H1 (cell line): ENCODE measurements at regions not wholly inside any gene's neighbourhood (a gene's known extent, or its start where the extent isn't known, plus 50 kb on each side); places are given as distances from the start of the nearest gene placed in this dataset.
"Not testable (repeated sequence)": the region's sequence is repeated elsewhere in the genome, so short reads cannot be mapped to it uniquely, and the experiment has no call there.

ENCODE experiments used
- CTCF ChIA-PET: fragments of 300-600 bp; sonication (Branson Sonifier 250); formaldehyde crosslinking; loops from one replicate; lab custom pipeline; 2021; ENCODE audit not compliant: partially characterized antibody; lab: Charles Lee
- POLR2A ChIA-PET: fragments of 300-600 bp; sonication (Branson Sonifier 250); formaldehyde crosslinking; loops from one replicate; lab custom pipeline; 2021; ENCODE audit warnings: inconsistent platforms; ENCODE audit not compliant: partially characterized antibody; lab: Charles Lee
- DNase-seq, 2 experiments: peaks; one replicate each; pipeline versions ENCODE4 v3.0.0 to v3.0.0-alpha.2; 2010 to 2022; ENCODE audit warnings: low spot score in 2 of 2, low read depth in 1 of 2, mixed read lengths in 1 of 2
- FAIRE-seq: peaks from 2 replicates; lab custom pipeline; 2011; peaks lifted over from hg19 to GRCh38; lab: Jason Lieb, UNC
- H2AFZ ChIP-seq: 2 replicates; pipeline ENCODE4 v1.8.1; 2012; ENCODE audit warnings: low read length, inconsistent platforms
- H2AK5ac ChIP-seq: 2 replicates; pipeline ENCODE4 v1.6.1; 2013; ENCODE audit warnings: low read depth, low read length
- H2BK120ac ChIP-seq: replicated peaks from 2 replicates; pipeline ENCODE3; 2013; ENCODE audit warnings: low read depth, low read length, inconsistent platforms
- H2BK12ac ChIP-seq: 2 replicates; pipeline ENCODE4 v1.6.1; 2013; ENCODE audit warnings: low read depth, low read length
- H2BK15ac ChIP-seq: 2 replicates; pipeline ENCODE4 v1.6.1; 2013; ENCODE audit warnings: low read length
- H2BK20ac ChIP-seq: 2 replicates; pipeline ENCODE4 v1.6.1; 2013; ENCODE audit warnings: low read length
- H2BK5ac ChIP-seq: 2 replicates; pipeline ENCODE4 v1.6.1; 2013; ENCODE audit warnings: low read depth, low read length
- H3K14ac ChIP-seq: 2 replicates; pipeline ENCODE4 v1.6.1; 2013; ENCODE audit warnings: inconsistent platforms; ENCODE audit not compliant: insufficient read length
- H3K18ac ChIP-seq: 2 replicates; pipeline ENCODE4 v1.6.1; 2013; ENCODE audit warnings: low read length; ENCODE audit errors: extremely low read depth
- H3K23ac ChIP-seq: 2 replicates; pipeline ENCODE4 v1.6.1; 2013; ENCODE audit warnings: inconsistent platforms; ENCODE audit not compliant: insufficient read length
- H3K23me2 ChIP-seq: 2 replicates; pipeline ENCODE4 v1.6.1; 2013; ENCODE audit warnings: low read depth, low read length
- H3K27ac ChIP-seq: 2 replicates; pipeline ENCODE4 v1.6.1; 2011; ENCODE audit warnings: low read depth, low read length, inconsistent platforms
- H3K27me3 ChIP-seq, 4 experiments: replicated peaks in 1 of 4; 1 replicate in 1 of 4; 2 replicates in 3 of 4; pipeline versions ENCODE4 v1.6.1 to v1.8.1; 2011 to 2013; ENCODE audit warnings: low read length in 3 of 4, mild to moderate bottlenecking in 3 of 4, inconsistent platforms in 2 of 4, mixed read lengths in 2 of 4, moderate library complexity in 1 of 4; ENCODE audit not compliant: control insufficient read depth in 3 of 4, insufficient read depth in 3 of 4; ENCODE audit errors: extremely low read depth in 1 of 4
- H3K36me3 ChIP-seq, 4 experiments: 2 replicates each; pipeline versions ENCODE4 v1.6.1 to v1.8.1; 2011 to 2013; ENCODE audit warnings: mild to moderate bottlenecking in 4 of 4, low read length in 3 of 4, moderate library complexity in 2 of 4, control low read depth in 1 of 4, inconsistent platforms in 1 of 4; ENCODE audit not compliant: insufficient read depth in 4 of 4, control insufficient read depth in 2 of 4
- H3K4ac ChIP-seq: replicated peaks from 2 replicates; pipeline ENCODE3; 2013; ENCODE audit warnings: low read length, low read depth, mixed read lengths, inconsistent platforms; ENCODE audit not compliant: insufficient read length
- H3K4me1 ChIP-seq, 4 experiments: replicated peaks in 1 of 4; 1 replicate in 1 of 4; 2 replicates in 3 of 4; pipeline versions ENCODE4 v1.6.1 to v1.8.1; 2011 to 2013; ENCODE audit warnings: low read length in 3 of 4, inconsistent platforms in 2 of 4, mixed read lengths in 1 of 4; ENCODE audit not compliant: insufficient read depth in 4 of 4, control insufficient read depth in 3 of 4
- H3K4me2 ChIP-seq, 2 experiments: 2 replicates each; pipeline versions ENCODE4 v1.6.1 to v1.8.1; 2011 to 2013; ENCODE audit warnings: low read depth in 2 of 2, low read length in 2 of 2, control low read depth in 1 of 2, inconsistent platforms in 1 of 2, mild to moderate bottlenecking in 1 of 2; ENCODE audit not compliant: insufficient read depth in 1 of 2
- H3K4me3 ChIP-seq, 4 experiments: fragments of 200-600, 300-600 bp in 1 of 4; sonication (generic), shearing (Covaris generic), sonication (Bioruptor Twin) in 1 of 4; 2 replicates each; pipeline versions ENCODE4 v1.5.1 to v1.8.1; 2011 to 2016; ENCODE audit warnings: low read length in 4 of 4, low read depth in 3 of 4, control low read depth in 2 of 4, inconsistent platforms in 2 of 4, mild to moderate bottlenecking in 2 of 4, mixed read lengths in 1 of 4, moderate library complexity in 1 of 4; ENCODE audit not compliant: insufficient read depth in 2 of 4; ENCODE audit errors: extremely low read depth in 1 of 4
- H3K56ac ChIP-seq: replicated peaks from 2 replicates; pipeline ENCODE3; 2013; ENCODE audit warnings: low read depth, mild to moderate bottlenecking, mixed read lengths, low read length, inconsistent platforms; ENCODE audit not compliant: insufficient read length
- H3K79me1 ChIP-seq: 2 replicates; pipeline ENCODE4 v1.6.1; 2013; ENCODE audit warnings: low read depth, low read length, control low read depth
- H3K79me2 ChIP-seq, 2 experiments: 2 replicates each; pipeline versions ENCODE4 v1.6.1 to v1.8.1; 2012 to 2013; ENCODE audit warnings: low read length in 2 of 2, mild to moderate bottlenecking in 2 of 2, inconsistent platforms in 1 of 2; ENCODE audit not compliant: insufficient read depth in 2 of 2, control insufficient read depth in 1 of 2
- H3K9ac ChIP-seq, 4 experiments: replicated peaks in 1 of 4; 1 replicate in 1 of 4; 2 replicates in 3 of 4; pipeline versions ENCODE4 v1.6.1 to v1.8.1; 2011 to 2013; ENCODE audit warnings: low read depth in 3 of 4, low read length in 3 of 4, control low read depth in 2 of 4, mild to moderate bottlenecking in 2 of 4, moderate library complexity in 2 of 4, inconsistent platforms in 1 of 4; ENCODE audit errors: extremely low read depth in 1 of 4
- H3K9me3 ChIP-seq, 2 experiments: 2 replicates each; pipeline versions ENCODE4 v1.6.1 to v1.8.1; 2012 to 2013; ENCODE audit warnings: mild to moderate bottlenecking in 2 of 2, moderate library complexity in 2 of 2, control low read depth in 1 of 2, inconsistent platforms in 1 of 2, low read depth in 1 of 2, low read length in 1 of 2, mixed read lengths in 1 of 2; ENCODE audit not compliant: insufficient read depth in 2 of 2
- H4K20me1 ChIP-seq, 2 experiments: replicated peaks in 1 of 2; 2 replicates each; pipeline versions ENCODE3 to v1.8.1; 2011 to 2013; ENCODE audit warnings: inconsistent platforms in 2 of 2, low read length in 2 of 2, mild to moderate bottlenecking in 1 of 2; ENCODE audit not compliant: insufficient read depth in 2 of 2, control insufficient read depth in 1 of 2
- H4K5ac ChIP-seq: 2 replicates; pipeline ENCODE4 v1.6.1; 2013; ENCODE audit warnings: low read length, low read depth, mixed read lengths, inconsistent platforms; ENCODE audit not compliant: insufficient read length
- H4K8ac ChIP-seq: 2 replicates; pipeline ENCODE4 v1.8.0; 2013; ENCODE audit warnings: mild to moderate bottlenecking, moderate library complexity, low read length, inconsistent platforms; ENCODE audit not compliant: insufficient read depth; ENCODE audit errors: extremely low read depth
- H4K91ac ChIP-seq: replicated peaks from 2 replicates; pipeline ENCODE3; 2013; ENCODE audit warnings: low read length, mixed read lengths, inconsistent platforms; ENCODE audit not compliant: insufficient read length
- WGBS, 2 experiments: shearing (Covaris generic) in 1 of 2; methylation state at CpG; one replicate each; pipeline versions ENCODE4 v1.1.6 to v1.1.7; 2013 to 2015; ENCODE audit warnings: low lambda C conversion rate in 2 of 2, mixed read lengths in 2 of 2, inconsistent platforms in 1 of 2, low coverage in 1 of 2, missing lambda C conversion rate in 1 of 2; ENCODE audit not compliant: insufficient replicate concordance in 2 of 2, insufficient coverage in 1 of 2, insufficient read length in 1 of 2; ENCODE audit errors: extremely low coverage in 1 of 2, missing lambda C conversion rate in 1 of 2; 5-methylcytosine and 5-hydroxymethylcytosine counted together

- H3K23ac ChIP-seq, H3K4ac ChIP-seq, H3K14ac ChIP-seq, H3K79me1 ChIP-seq, H3K23me2 ChIP-seq, H2BK120ac ChIP-seq, H2BK20ac ChIP-seq, H4K8ac ChIP-seq, H3K4me3 ChIP-seq, H2BK15ac ChIP-seq, POLR2A ChIA-PET, H4K91ac ChIP-seq, H2AFZ ChIP-seq, H3K27ac ChIP-seq, H3K4me1 ChIP-seq, H4K20me1 ChIP-seq, H2BK5ac ChIP-seq, CTCF ChIA-PET, FAIRE-seq, DNase-seq, H3K9me3 ChIP-seq, H2BK12ac ChIP-seq, H3K9ac ChIP-seq, H3K4me2 ChIP-seq, H3K79me2 ChIP-seq, H3K36me3 ChIP-seq, H4K5ac ChIP-seq, H3K56ac ChIP-seq, H2AK5ac ChIP-seq, H3K18ac ChIP-seq, H3K27me3 ChIP-seq: not testable (repeated sequence)
- 20% methylated on average over 1 of the region's 1 CpG; no CpG with 5 or more reads in 1 of the 2 experiments for WGBS, 2 experiments
Observed at GRCh38 chr2:87691899-87692592, 55.8 kb upstream of the PLGLB2 start.

- POLR2A ChIA-PET, H3K4me1 ChIP-seq, H2AFZ ChIP-seq, DNase-seq, H2BK5ac ChIP-seq, H3K4me2 ChIP-seq, FAIRE-seq, H3K18ac ChIP-seq, CTCF ChIA-PET, H3K23me2 ChIP-seq, H3K9me3 ChIP-seq, H3K14ac ChIP-seq, H4K5ac ChIP-seq, H3K9ac ChIP-seq, H2BK15ac ChIP-seq, H3K27me3 ChIP-seq, H3K4me3 ChIP-seq, H3K27ac ChIP-seq, H4K20me1 ChIP-seq, H3K23ac ChIP-seq, H3K56ac ChIP-seq, H2BK20ac ChIP-seq, H2BK120ac ChIP-seq, H3K36me3 ChIP-seq, H2BK12ac ChIP-seq, H2AK5ac ChIP-seq, H3K79me2 ChIP-seq, H4K8ac ChIP-seq, H4K91ac ChIP-seq, H3K4ac ChIP-seq, H3K79me1 ChIP-seq: not testable (repeated sequence)
- 92% methylated on average over 1 of the region's 2 CpGs; no CpG with 5 or more reads in 1 of the 2 experiments for WGBS, 2 experiments
Observed at GRCh38 chr2:87692914-87693313, 55.0 kb upstream of the PLGLB2 start.
